ENCODE measurements at regions not wholly inside any gene's neighbourhood (a gene's known extent, or its start where the extent isn't known, plus 50 kb on each side); places are given as distances from the start of the nearest gene placed in this dataset.

DNA sequence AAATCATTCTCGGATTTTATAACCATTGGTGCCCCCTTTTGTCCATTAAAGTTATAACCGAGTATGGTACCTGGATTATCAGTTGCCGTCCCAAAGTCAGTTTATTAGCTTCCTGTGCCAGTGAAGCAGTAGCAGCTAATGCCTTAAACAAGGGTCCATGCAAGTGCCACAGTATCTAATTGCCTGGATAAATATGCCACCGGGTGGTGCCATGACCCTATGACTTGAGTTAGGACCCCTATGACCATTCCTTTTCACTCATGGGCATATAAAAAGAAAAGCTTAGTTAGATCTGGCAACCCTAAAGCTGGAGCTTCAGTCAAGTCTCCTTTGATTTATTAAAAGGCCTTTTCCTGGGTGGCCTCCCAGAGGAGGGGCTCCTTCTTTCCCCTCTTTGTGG lies 1314.6 kb downstream of the TMEM121 start:
- TF ChIP-seq, protein P1, sequence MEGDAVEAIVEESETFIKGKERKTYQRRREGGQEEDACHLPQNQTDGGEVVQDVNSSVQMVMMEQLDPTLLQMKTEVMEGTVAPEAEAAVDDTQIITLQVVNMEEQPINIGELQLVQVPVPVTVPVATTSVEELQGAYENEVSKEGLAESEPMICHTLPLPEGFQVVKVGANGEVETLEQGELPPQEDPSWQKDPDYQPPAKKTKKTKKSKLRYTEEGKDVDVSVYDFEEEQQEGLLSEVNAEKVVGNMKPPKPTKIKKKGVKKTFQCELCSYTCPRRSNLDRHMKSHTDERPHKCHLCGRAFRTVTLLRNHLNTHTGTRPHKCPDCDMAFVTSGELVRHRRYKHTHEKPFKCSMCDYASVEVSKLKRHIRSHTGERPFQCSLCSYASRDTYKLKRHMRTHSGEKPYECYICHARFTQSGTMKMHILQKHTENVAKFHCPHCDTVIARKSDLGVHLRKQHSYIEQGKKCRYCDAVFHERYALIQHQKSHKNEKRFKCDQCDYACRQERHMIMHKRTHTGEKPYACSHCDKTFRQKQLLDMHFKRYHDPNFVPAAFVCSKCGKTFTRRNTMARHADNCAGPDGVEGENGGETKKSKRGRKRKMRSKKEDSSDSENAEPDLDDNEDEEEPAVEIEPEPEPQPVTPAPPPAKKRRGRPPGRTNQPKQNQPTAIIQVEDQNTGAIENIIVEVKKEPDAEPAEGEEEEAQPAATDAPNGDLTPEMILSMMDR (IDR thresholded peaks at IDR 0.05; ENCODE audit: insufficient read depth, low read depth, low read length) = no peak
- TF ChIP-seq EZH2 (IDR thresholded peaks at IDR 0.05; ENCODE audit: insufficient read depth, low read length) = no peak
